ENCODE measurements at regions not wholly inside any gene's neighbourhood (a gene's known extent, or its start where the extent isn't known, plus 50 kb on each side); places are given as distances from the start of the nearest gene placed in this dataset.
"Not testable (repeated sequence)": the region's sequence is repeated elsewhere in the genome, so short reads cannot be mapped to it uniquely, and the experiment has no call there.

DNA sequence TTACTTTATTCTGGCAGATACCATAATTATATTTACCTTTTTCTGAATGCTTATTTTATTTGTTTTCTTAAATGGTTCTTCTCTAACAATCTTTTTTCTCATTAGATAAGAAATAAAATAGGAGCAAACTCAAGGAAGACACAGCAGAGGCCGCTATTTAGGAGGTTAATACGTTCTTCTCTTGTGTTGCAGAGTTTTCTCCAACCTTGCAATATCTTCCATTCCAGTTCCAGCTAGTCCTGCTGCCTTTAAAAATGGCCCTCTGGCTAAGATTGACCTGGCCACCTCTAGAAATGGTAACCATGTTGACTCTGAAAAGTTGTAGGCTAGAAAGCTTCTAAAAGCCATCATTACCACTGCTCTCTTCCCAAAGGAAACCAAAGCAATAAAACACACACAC is 718.8 kb downstream of the MAT2B start:
- DNase-seq = no peak

DNA sequence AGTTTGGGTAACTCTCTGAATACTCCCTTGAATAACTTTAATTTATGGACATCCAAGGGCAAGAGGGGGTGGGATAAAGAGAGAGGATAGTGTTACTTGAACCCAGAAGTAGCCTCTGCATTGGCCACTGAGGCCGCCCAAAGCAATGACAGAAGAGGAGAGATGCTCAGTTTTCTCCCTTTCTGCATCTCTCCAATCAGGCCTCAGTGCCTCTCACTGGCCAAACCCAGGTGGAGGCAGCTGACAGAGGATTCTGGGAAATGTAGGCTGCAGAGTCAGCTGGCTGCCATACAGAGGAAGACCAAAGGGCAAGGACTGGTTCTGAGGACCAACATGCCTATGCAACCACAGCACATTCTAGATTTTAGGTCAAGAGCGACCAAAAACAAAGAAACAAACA is 719.4 kb downstream of the MAT2B start:
- DNase-seq = no peak

DNA sequence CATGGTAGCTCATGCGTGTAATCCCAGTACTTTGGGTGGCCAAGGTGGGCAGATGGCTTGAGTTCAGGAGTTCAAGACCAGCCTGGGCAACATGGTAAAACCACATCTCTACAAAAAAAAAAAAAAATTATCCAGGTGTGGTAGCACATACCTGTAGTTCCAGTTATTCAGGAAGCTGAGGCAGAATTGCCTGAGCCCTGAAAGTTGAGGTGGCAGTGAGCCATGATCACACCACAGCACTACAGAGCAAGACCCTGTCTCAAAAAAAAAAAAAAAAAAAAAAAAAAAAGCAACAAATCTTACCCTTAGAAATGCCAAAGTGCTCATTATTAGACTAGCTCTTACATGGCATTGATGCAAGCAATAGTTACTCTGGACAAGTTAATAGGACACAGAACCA is 724.9 kb downstream of the MAT2B start:
- DNase-seq = no peak

DNA sequence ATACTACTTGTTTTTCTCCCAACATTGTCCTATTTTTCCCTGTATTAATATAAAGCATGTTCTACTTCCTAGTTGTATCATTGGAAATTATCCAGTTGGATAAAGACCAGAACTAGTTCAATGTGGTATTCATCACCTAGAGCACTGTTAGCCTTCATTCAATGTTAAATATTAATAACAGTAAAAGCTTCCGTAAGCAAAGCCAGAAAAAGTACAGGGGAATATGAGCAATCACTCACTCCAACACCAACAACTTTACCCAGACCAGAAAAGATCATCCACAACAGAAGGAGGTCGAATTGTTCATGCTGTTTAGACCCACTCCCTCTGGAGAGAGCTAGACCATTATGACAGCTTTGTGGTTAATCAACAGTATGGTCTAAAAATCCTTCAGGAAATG is 728.4 kb downstream of the MAT2B start:
- DNase-seq = no peak

DNA sequence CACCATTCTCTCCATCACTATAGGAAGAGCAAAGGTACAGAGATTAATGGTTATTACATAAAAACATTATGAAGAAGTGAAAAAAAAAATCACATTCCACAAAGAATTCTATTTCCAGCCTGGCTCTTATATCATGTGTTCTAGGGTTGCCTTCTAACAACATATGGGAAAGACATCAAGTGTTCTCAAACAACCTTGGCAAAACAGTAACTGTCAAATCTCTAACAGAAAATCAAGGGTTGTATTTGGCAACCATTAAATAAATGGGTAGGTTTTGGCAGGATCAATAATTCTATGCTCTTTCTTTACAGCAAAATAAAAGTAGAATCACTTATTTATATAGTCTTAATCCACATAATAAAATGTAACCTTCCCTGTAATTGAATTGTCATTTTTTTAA is 728.9 kb downstream of the MAT2B start:
- no peak for DNase-seq

DNA sequence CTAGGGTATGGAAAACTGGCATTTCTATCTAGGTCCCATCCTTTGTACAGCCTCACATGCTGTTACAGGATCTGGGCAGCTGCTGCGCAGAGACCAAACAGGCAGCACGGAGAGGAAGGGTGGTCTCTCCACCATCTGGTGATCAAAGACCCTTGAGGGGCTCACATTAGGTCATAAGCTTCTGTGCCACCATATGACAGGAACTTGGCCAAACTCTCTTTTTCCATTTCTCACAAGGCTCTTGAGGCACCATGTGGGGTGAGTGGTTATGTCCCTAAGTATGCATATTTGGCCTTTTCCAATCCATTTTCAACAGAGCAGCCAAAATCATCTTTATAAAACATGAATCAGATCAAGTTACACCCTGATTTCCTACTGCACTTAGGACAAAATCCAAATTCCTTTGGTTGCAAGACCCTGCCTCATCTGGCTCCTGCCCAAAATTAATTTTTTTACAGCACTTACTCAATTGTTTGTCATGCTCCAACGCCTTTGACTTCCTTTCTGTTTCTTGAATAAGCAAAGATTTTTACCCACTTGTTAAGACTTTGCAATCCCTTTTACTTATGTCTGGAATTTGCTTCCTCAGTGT is 730.0 kb downstream of the MAT2B start:
- no peak for DNase-seq

DNA sequence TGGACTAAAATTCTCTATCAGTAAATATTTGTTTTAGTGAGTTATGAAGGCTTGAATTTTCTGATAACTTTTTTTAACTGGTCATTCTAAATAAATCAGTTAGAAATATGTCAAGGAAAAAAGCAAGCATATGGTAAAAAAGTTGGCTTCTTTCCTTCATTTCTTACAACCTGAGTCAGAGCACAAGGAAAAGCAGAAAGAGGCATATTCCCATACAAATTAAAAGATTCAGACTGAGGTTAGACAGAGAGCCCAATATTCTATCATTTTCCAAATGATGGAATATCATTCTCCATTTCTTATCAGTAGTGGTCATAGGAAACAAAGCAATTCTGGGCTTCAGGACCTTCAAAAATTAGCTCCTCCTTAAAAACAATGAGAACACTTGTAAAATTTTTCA is 732.1 kb downstream of the MAT2B start:
- no peak for DNase-seq

DNA sequence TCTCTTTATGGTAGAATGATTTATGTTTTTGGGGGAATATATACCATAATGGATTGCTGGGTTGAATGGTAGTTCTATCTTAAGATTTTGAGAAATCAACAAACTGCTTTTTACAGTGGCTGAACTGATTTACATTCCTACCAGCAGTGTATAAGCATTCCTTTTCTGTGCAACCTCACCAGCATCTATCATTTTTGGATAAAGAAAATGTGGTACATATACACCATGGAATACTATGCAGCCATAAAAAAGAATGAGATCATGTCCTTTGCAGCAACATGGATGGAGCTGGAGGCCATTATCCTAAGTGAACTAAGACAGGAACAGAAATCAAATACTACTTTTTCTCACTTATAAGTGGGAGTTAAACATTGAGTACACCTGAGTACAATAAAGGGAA is 746.4 kb downstream of the MAT2B start:
- not testable (repeated sequence) for DNase-seq

DNA sequence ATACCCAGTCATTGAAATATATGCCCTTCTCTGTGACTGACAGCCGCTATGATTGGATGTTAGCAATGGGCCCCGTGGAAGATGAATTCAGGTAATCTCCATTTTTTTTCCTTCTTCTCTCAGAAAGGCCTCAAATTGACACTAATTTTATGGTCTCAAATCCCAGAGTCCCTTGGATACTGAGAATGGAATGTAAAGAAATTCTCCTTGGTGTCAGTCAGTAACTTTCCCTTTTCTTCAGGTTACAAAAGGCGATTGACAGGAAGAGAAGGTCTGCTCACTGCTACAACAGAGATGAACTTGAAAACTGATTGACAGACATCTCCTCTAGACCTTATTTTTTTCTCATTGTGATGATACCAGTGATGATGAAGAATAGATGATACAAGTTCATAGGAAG is 748.3 kb downstream of the MAT2B start:
- DNase-seq = no peak

DNA sequence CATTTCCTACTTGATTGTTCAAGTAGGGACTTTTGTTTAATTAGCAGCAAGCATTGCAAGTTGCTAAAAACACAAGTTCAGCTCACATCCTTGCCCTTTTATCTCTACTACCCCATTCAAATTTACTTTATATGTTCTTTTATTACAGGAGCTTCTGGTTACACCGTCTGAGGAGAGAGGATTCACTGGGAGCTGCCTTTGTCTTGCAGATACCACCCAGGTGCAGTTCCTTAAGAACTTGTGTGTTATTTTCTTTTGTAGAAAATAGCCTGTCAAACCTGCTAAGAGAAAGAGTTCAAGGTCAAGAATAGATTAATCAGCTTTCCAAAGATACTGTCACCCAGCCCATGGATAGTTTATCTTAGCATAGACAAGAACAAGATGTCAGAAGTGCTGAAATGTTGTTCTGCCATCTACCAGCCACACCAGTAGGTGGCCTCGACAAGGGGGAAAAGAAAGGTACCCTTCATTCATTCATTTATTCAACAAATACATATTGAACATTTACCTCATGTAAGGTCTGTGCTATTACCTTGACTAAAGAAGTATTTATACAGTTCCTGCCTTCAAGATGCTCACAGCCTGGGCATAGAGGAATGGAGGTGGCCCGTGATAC is 750.3 kb downstream of the MAT2B start:
- no peak for DNase-seq

DNA sequence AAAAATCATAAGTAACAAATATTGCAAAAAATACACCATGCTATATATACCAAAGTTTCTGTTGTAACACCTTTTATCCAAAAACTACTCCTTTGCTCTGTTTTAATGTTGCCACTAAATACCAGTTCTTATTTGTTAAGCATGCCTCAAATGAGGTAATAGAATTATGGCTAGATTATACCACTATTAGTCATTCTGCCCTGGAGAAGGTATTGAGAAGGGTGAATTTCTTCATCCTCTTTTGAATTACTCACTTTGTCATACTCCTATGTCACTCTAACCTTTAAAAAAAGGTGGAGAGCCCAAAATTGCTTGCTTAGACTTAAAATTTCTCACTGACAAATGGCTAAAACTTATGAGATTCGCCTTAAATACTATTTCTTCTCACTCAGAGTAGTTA is 750.9 kb downstream of the MAT2B start:
- no peak for DNase-seq

DNA sequence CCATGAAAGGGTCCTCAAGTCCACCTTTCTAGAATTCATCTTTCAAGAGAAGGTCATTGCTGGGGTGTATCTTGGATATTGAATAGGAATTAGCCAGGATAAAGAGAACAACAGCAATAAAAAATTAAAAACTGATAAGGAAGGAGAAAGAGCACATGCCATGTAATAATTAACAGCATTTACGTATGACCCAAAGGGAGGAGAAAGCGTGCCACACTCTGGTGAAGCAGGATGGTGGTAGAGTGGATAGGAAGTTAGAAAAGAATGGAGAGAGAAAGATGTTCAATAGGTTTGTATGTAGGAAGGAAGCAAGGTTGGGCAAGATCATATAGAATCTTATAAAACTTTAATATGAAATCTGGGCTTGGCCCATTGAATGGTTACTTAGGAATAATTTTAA is 751.5 kb downstream of the MAT2B start:
- no peak for DNase-seq

DNA sequence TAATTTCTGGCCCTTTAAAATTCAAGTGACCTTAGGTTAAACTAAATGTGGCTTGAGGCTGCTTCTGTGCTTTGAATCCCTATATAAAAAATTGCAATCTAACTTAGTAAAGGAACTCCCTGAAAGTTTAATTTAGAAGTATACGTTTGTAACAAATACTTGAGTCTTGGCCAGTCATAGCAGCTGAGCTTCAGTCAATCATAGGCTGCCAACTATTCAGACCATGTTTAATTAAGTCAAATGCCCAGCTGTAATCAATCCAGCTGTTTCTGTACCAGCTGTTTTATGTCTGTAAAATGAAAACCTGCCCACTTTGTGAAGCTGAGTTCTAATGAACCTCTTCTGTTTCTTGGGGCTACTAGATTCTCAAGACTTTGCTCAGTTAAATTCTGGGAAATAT is 760.1 kb downstream of the MAT2B start:
- no peak for DNase-seq

DNA sequence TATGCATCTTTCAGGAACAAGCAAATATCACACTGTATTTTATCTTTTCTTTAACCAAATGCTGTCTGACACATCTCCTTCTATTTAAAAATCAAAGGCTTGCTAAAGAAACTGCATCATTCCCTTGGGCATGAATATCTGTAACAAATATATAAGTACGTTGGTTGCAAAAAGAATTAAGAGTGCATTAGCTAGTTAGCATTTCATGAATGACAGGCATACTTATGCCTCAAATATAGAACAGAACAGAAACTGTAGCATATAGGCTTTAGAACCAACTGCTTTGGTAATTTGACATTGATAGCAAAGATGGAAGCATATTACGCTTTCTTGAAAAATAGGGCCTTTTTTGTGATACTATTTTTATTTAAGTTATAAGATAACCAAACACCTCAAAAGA is 761.2 kb downstream of the MAT2B start:
- DNase-seq = no peak

DNA sequence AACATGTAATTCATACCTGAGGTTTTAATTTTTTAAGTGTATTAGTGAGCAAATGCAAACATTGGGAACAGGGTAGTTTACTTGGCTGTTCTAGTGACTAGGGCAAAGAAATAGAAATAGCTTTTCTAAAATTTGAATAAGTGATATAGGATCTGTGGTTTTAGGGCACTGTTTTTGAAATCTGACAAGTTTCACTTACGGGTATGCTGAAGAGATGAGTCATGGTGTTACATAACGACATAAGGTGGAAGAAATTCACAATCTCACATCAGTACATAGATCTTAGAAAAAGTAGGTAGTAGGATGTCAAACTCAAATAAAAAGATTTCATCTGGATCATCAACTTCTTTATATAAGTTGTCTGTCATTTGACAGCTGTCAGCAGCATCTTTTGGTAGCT is 772.3 kb downstream of the MAT2B start:
- DNase-seq = no peak

DNA sequence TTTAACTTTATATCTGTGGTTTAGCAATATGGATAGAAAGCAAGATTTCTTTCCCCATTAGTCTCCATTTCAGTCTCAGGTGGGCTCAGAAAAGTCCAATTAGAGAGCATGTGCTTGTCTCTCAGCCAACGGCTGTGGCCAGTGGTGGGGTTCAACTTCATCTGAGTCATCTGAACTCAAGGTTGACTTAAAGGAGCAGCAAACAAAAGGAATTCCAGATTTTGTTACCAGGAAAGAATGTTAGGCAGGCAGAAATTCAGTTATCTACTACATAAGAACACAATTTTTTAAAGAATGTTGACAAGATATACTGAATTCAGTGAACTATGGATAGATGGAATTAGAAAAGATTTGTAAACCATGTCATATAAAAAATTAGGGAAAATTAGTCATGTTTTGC is 784.1 kb downstream of the MAT2B start:
- no peak for DNase-seq

DNA sequence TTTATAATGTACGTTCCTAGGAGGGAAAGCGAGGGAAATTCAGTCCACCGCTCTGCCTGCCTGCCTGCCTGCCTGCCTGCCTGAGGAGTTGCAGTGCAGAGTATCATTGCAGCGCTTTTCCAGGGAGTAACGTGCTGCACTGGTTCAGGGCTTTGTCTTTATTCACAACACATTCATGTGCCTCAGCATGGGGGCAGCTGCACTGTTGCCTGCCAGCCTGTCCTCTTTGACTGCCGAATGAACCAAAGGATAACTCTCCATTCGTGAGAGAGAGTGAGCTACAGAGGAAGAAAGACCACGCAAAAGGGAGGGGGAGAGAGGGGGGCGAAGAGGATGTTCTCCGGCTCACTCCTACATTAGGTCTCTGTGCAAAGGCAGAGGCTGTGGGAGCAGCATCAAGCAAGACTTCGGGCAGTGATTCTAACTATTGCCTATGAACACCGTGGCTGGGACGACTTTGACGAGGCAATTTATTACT is 791.2 kb downstream of the MAT2B start:
- DNase-seq = no peak

DNA sequence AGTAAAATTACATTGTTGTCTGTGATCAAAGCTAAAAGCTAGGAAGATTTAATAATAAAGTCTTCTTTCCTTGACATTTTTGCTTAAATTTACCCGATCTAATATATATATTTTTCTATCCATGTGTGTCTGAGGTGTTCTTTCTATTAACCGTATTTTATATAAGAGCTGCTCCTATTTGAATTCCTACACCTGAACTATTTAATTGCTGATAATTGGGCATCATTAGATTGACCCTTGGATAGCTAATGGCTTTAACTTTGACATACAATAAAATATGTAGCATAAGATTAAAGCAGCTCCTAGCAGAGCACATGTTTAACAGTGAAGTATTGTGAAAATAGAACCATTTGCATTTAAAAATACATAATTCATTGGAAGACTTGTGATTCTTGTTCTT is 792.7 kb downstream of the MAT2B start:
- no peak for DNase-seq

DNA sequence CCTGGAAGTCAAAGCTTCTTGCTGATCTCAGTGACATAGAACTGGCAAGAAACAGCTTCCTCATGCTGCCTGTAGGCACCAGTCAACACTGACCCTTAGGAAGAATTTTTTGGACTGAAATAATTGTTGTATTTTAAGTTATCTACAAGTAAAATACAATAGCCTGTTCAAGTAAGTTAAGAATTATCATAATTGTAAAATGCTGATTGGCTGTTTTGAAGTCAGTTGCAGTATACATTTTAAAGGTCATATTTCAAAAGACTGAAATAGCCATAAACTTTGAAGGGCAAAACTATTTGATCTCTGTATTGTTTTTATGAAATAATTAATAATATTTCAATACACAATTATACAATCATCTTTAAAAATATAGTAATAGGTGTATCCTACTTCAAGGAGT is 794.9 kb downstream of the MAT2B start:
- no peak for DNase-seq

DNA sequence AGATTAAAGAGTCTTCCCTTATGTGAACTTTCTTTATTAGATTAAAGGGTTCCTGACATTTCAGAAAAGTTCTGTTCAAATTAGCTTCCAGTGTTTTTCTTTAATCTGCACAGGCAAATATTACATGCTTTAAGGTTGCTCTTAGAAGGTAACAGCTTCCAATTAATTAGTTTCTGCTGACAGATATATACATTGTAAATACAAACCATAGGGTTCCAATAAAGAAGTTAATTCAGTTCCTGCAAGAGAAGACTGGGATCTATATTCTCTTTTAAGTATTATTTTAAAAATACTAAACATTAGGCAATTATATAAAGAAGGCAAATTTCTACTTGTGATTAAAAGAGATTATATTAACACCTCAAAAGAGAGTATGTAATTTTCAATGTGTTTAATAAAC is 795.7 kb downstream of the MAT2B start:
- DNase-seq = no peak

DNA sequence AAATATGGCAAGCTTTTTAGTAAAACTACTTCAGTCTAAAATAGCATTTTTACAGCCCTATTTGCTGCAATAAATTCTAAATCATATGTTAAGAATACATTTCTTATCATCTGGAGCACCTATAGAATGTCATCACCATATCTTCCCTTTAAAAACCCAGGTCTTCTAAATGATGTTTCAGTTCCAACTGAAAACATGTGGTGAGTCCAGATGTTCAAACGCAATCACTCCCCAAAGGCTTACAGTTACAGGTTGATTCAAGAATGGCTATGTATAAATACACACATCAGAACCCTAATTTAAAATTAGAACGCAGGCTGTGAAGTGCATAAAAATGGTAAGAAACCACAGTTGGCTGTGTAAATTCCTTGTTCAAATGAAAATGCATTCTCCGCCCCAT is 796.3 kb downstream of the MAT2B start:
- DNase-seq = no peak

DNA sequence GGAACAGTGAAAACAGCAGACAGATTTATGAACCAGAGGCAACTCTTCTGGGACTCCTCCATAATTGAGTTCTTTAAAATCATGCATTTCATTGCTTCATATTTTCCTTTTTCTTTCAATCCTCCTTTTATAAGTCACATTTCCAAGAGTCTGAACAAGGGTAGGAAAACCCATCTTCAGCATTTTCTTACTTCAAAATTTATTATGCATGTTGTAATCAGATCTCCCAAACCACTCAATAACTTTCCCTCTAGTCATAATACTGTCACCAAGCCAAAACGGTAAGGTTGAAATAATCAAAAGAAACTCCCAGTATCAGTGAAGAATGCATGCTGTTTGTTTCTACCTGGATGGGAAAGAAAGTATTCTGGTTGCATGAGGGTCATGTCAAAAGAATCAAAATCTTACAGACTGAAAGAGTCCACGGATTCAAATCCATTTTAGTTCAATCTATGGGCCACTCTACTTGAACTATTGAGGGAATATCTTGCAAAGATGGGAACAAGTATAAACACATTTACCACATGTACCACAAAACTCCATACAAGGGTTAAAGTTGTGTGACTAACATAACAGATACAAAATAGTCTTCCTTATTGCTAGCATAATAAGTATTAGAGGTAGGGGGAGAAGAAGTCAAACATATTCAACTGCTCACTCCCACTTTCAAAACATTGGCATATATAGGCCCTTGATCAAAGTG is 797.3 kb downstream of the MAT2B start:
- DNase-seq = no peak

DNA sequence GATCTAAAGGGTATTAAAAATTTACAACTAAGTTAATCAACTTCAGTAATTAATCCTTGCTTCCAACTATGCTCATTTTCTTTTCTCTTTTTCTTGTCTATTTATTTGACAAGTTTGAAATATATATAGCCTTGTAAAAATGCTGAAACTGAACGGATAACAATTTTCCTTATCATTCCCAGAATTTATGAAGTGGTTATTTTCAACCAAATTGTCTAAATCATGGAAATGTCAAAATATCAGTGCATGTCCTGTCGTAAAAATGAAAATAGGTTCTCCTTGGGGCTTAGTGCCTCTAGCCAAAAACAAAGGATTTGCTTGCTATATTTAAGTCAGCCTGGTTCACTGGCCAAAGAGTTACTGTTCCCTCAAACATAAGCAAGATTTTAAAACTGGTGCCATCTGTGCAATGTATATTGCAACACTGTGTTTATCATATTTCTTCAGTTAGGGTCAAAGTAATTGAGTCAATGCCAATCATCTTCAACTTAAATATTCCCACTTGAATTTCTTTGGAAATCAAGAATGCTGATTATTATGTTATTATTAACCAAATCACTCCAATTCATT is 798.3 kb downstream of the MAT2B start:
- DNase-seq = no peak

DNA sequence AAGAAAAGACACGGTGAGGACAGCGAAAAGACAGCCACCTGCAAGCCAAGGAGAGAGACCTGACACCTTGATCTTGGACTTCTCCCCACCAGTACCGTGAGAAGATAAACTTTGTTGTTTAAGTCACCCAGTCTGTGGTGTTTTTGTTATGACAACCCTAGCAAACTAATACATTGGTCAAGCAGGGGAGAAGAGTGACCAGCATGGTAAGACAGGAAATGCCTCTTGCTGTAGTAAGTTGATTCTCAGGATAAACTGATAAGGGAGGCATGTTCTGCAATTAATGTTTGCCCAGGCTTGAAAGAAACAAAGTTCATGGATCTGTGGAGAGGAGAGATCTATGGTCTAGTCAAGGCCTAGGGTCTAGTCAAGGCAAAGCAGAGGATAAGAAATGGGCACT is 801.2 kb downstream of the MAT2B start:
- no peak for DNase-seq

Measured in CD4-positive, alpha-beta T cell treated with Interleukin-17A for 1 hour (primary cell).